ENCODE measurements at regions not wholly inside any gene's neighbourhood (a gene's known extent, or its start where the extent isn't known, plus 50 kb on each side); places are given as distances from the start of the nearest gene placed in this dataset.
A peak's percentile ranks its signal among the peaks of the same experiment; 100 is the strongest.

GRCh38 chr9:38294220-38294960, 98.1 kb upstream of the ALDH1B1 start:
- intact Hi-C loops (cut with DNase I): no loop called here
- Histone ChIP-seq H3K4me1 (no peaks in the 10 kb centered on the region), H3K27me3 (no peaks in the 10 kb centered on the region), H3K9me3 (no peaks in the 10 kb centered on the region), H3K36me3 (no peaks in the 10 kb centered on the region), H3K4me3 (no peak overlapping the region), H3K27ac (no peak overlapping the region)
- WGBS (ENCODE audit: insufficient coverage, low coverage, low lambda C conversion rate, missing lambda C conversion rate): 64% methylated on average over 7 of the region's 8 CpGs
- DNase-seq (no peak), ATAC-seq (no peak)
- TF ChIP-seq CTCF (IDR thresholded peaks at IDR 0.05) (no peak), POLR2A (IDR thresholded peaks at IDR 0.05) (no peak)

- Histone ChIP-seq H3K4me1 (no peaks in the 10 kb centered on the region), H3K36me3 (no peaks in the 10 kb centered on the region), H3K4me3 (no peak overlapping the region), H3K9me3 (no peaks in the 10 kb centered on the region), H3K27ac (no peak overlapping the region), H3K27me3 (no peaks in the 10 kb centered on the region)
- no peak for TF ChIP-seq POLR2A (IDR thresholded peaks at IDR 0.05)
- no peak for TF ChIP-seq CTCF (IDR thresholded peaks at IDR 0.05)
- DNase-seq (peak in 1 of 3 donors; percentile 4), ATAC-seq (no peak)
- WGBS (ENCODE audit: insufficient coverage, low coverage, low lambda C conversion rate, missing lambda C conversion rate): 29% methylated on average over 2 of the region's 4 CpGs
- intact Hi-C loops (cut with DNase I): no loop called here
These were observed 99.5 kb upstream of the ALDH1B1 start for GRCh38 chr9:38293022-38293421.

GRCh38 chr9:38292480-38292879, 100.0 kb upstream of the ALDH1B1 start:
- no peak overlapping the region for H3K27ac ChIP-seq
- H3K4me3 ChIP-seq: no peak overlapping the region
- intact Hi-C loops (cut with DNase I): no loop called here
- peak in 1 of 3 donors; percentile 21 for DNase-seq
- no peak for ATAC-seq
- no peaks in the 10 kb centered on the region for H3K9me3 ChIP-seq
- no peaks in the 10 kb centered on the region for H3K36me3 ChIP-seq
- no peak for TF ChIP-seq CTCF (IDR thresholded peaks at IDR 0.05)
- H3K4me1 ChIP-seq: no peaks in the 10 kb centered on the region
- WGBS (ENCODE audit: insufficient coverage, low coverage, low lambda C conversion rate, missing lambda C conversion rate): 78% methylated on average over 5 of the region's 5 CpGs
- H3K27me3 ChIP-seq: no peaks in the 10 kb centered on the region

GRCh38 chr9:38289866-38290245, 102.6 kb upstream of the ALDH1B1 start:
- Histone ChIP-seq H3K9me3 (no peaks in the 10 kb centered on the region), H3K27me3 (no peaks in the 10 kb centered on the region), H3K4me1 (no peaks in the 10 kb centered on the region), H3K27ac (no peak overlapping the region), H3K4me3 (no peak overlapping the region), H3K36me3 (no peaks in the 10 kb centered on the region)
- TF ChIP-seq POLR2A (IDR thresholded peaks at IDR 0.05) (no peak), CTCF (IDR thresholded peaks at IDR 0.05) (no peak)
- intact Hi-C loops (cut with DNase I): no loop called here
- DNase-seq (peak in 1 of 3 donors; percentile 20), ATAC-seq (no peak)
- WGBS (ENCODE audit: insufficient coverage, low coverage, low lambda C conversion rate, missing lambda C conversion rate): 60% methylated on average over 1 of the region's 11 CpGs

All from right lobe of liver (tissue), 6 donors.